ENCODE measurements at regions not wholly inside any gene's neighbourhood (a gene's known extent, or its start where the extent isn't known, plus 50 kb on each side); places are given as distances from the start of the nearest gene placed in this dataset.

GRCh38 chr12:124464830-124465229 is 102.6 kb downstream of the NCOR2 start:
- TF ChIP-seq FOXM1 (IDR thresholded peaks at IDR 0.05; ENCODE audit: borderline replicate concordance) = no peak
- TF ChIP-seq L3MBTL2 (conservative IDR thresholded peaks at IDR 0.05) = no peak
- no peak for TF ChIP-seq HDGF (IDR thresholded peaks at IDR 0.05; ENCODE audit: borderline replicate concordance)
- TF ChIP-seq TARDBP (IDR thresholded peaks at IDR 0.05) = no peak
- TF ChIP-seq ELF4 (IDR thresholded peaks at IDR 0.05) = no peak
- TF ChIP-seq SUZ12 (IDR thresholded peaks at IDR 0.05) = no peak
- TF ChIP-seq FOXK2 (IDR thresholded peaks at IDR 0.05) = no peak
- no peak for TF ChIP-seq NFRKB (IDR thresholded peaks at IDR 0.05)
- TF ChIP-seq ARNT (IDR thresholded peaks at IDR 0.05) = no peak
- TF ChIP-seq LEF1 (IDR thresholded peaks at IDR 0.05; ENCODE audit: borderline replicate concordance) = no peak
- TF ChIP-seq BHLHE40 (IDR thresholded peaks at IDR 0.05; ENCODE audit: borderline replicate concordance) = no peak
- TF ChIP-seq FOXA1 (IDR thresholded peaks at IDR 0.05) = no peak
- TF ChIP-seq ZNF384 (IDR thresholded peaks at IDR 0.05) = no peak
- no peak for TF ChIP-seq PKNOX1 (IDR thresholded peaks at IDR 0.05)
- no peak for DNase-seq (ENCODE audit: extremely low spot score)
- POLR2A ChIA-PET = no interaction called here
- CTCF ChIA-PET = no interaction called here

GRCh38 chr12:124464062-124464461 is 103.3 kb downstream of the NCOR2 start:
- POLR2A ChIA-PET = no interaction called here
- DNase-seq (ENCODE audit: extremely low spot score) = no peak
- TF ChIP-seq TARDBP (IDR thresholded peaks at IDR 0.05) = no peak
- no peak for TF ChIP-seq FOXA1 (IDR thresholded peaks at IDR 0.05)
- TF ChIP-seq NFRKB (IDR thresholded peaks at IDR 0.05) = no peak
- TF ChIP-seq ZNF384 (IDR thresholded peaks at IDR 0.05) = no peak
- no peak for TF ChIP-seq L3MBTL2 (conservative IDR thresholded peaks at IDR 0.05)
- CTCF ChIA-PET = no interaction called here

- TF ChIP-seq ARNT (IDR thresholded peaks at IDR 0.05) (no peak), ELF4 (IDR thresholded peaks at IDR 0.05) (no peak), BHLHE40 (IDR thresholded peaks at IDR 0.05; ENCODE audit: borderline replicate concordance) (no peak), TARDBP (IDR thresholded peaks at IDR 0.05) (no peak), NFRKB (IDR thresholded peaks at IDR 0.05) (no peak), HDGF (IDR thresholded peaks at IDR 0.05; ENCODE audit: borderline replicate concordance) (no peak), PKNOX1 (IDR thresholded peaks at IDR 0.05) (no peak), CTBP1 (IDR thresholded peaks at IDR 0.05; ENCODE audit: borderline replicate concordance) (no peak), LEF1 (IDR thresholded peaks at IDR 0.05; ENCODE audit: borderline replicate concordance) (no peak)
- no peak for DNase-seq (ENCODE audit: extremely low spot score)
- ChIA-PET POLR2A (no interaction called here), CTCF (no interaction called here)
Measured at GRCh38 chr12:124463341-124463921, 104.0 kb downstream of the NCOR2 start.

GRCh38 chr12:124462750-124463149 is 104.7 kb downstream of the NCOR2 start:
- CTCF ChIA-PET = no interaction called here
- no peak for DNase-seq (ENCODE audit: extremely low spot score)
- TF ChIP-seq HDGF (IDR thresholded peaks at IDR 0.05; ENCODE audit: borderline replicate concordance) = no peak
- TF ChIP-seq FOXA1 (IDR thresholded peaks at IDR 0.05) = no peak
- TF ChIP-seq ZNF384 (IDR thresholded peaks at IDR 0.05) = no peak
- TF ChIP-seq PKNOX1 (IDR thresholded peaks at IDR 0.05) = no peak
- TF ChIP-seq SP1 (IDR thresholded peaks at IDR 0.05) = no peak
- no peak for TF ChIP-seq BHLHE40 (IDR thresholded peaks at IDR 0.05; ENCODE audit: borderline replicate concordance)
- no peak for TF ChIP-seq L3MBTL2 (conservative IDR thresholded peaks at IDR 0.05)
- TF ChIP-seq FOXM1 (IDR thresholded peaks at IDR 0.05; ENCODE audit: borderline replicate concordance) = no peak
- no peak for TF ChIP-seq LEF1 (IDR thresholded peaks at IDR 0.05; ENCODE audit: borderline replicate concordance)
- TF ChIP-seq ELF4 (IDR thresholded peaks at IDR 0.05) = no peak
- no peak for TF ChIP-seq FOXK2 (IDR thresholded peaks at IDR 0.05)
- POLR2A ChIA-PET = no interaction called here

- no peak for DNase-seq (ENCODE audit: extremely low spot score)
- ChIA-PET POLR2A (no interaction called here), CTCF (no interaction called here)
- TF ChIP-seq HDGF (IDR thresholded peaks at IDR 0.05; ENCODE audit: borderline replicate concordance) = no peak
- no peak for TF ChIP-seq LEF1 (IDR thresholded peaks at IDR 0.05; ENCODE audit: borderline replicate concordance)
- TF ChIP-seq NFRKB (IDR thresholded peaks at IDR 0.05) = no peak
- TF ChIP-seq ARNT (IDR thresholded peaks at IDR 0.05) = no peak
- no peak for TF ChIP-seq SUZ12 (IDR thresholded peaks at IDR 0.05)
- no peak for TF ChIP-seq CTBP1 (IDR thresholded peaks at IDR 0.05; ENCODE audit: borderline replicate concordance)
- no peak for TF ChIP-seq FOXA1 (IDR thresholded peaks at IDR 0.05)
- TF ChIP-seq PKNOX1 (IDR thresholded peaks at IDR 0.05) = no peak
- no peak for TF ChIP-seq SP1 (IDR thresholded peaks at IDR 0.05)
- TF ChIP-seq TARDBP (IDR thresholded peaks at IDR 0.05) = no peak
- no peak for TF ChIP-seq BHLHE40 (IDR thresholded peaks at IDR 0.05; ENCODE audit: borderline replicate concordance)
- no peak for TF ChIP-seq FOXM1 (IDR thresholded peaks at IDR 0.05; ENCODE audit: borderline replicate concordance)
- no peak for TF ChIP-seq ELF4 (IDR thresholded peaks at IDR 0.05)
- TF ChIP-seq FOXK2 (IDR thresholded peaks at IDR 0.05) = no peak
Measured at GRCh38 chr12:124461851-124462623, 105.4 kb downstream of the NCOR2 start.
